Panc1 (cell line): ENCODE measurements at regions not wholly inside any gene's neighbourhood (a gene's known extent, or its start where the extent isn't known, plus 50 kb on each side); places are given as distances from the start of the nearest gene placed in this dataset. TPM values are rescaled to one million over a fixed set of nuclear protein-coding genes. Genes with fewer than 3 reads are reported as not detected.

Experiments
- microRNA-seq: library from miRNA; unstranded; fragments of <30 nt; microRNA quantifications from one replicate; pipeline ENCODE4 v1.1.0, GENCODE V29; 2020; ENCODE audit not compliant: unreplicated experiment

Small RNA genes lying in the stretch of these regions (microRNA-seq; reads per million reads assigned to microRNA genes)
- gene MIR650 = not detected
